ENCODE measurements at regions not wholly inside any gene's neighbourhood (a gene's known extent, or its start where the extent isn't known, plus 50 kb on each side); places are given as distances from the start of the nearest gene placed in this dataset.

- TF ChIP-seq ZBTB11 (CRISPR knock-in tag; IDR thresholded peaks at IDR 0.05) (no peak), MTA3 (IDR thresholded peaks at IDR 0.05; ENCODE audit: borderline replicate concordance, low read length) (no peak), EZH2 (IDR thresholded peaks at IDR 0.05; ENCODE audit: borderline replicate concordance, control insufficient read depth, low read depth, low read length) (no peak)
These were observed 413.2 kb upstream of the SLC14A2 start (continued) for GRCh38 chr18:45202061-45202460.

GRCh38 chr18:45203677-45204076 lies 411.6 kb upstream of the SLC14A2 start:
- Histone ChIP-seq H3K27me3 (replicated peaks in 1 of 2; ENCODE audit: control insufficient read depth in 2 of 2, insufficient read depth in 2 of 2, low read length in 1 of 2) (no peaks in the 10 kb centered on the region), H3K36me3 (ENCODE audit: control insufficient read depth in 2 of 2, insufficient read depth in 2 of 2, low read length in 1 of 2) (no peaks in the 10 kb centered on the region), H3K4me1 (ENCODE audit: control insufficient read depth, insufficient read depth, low read length) (no peaks in the 10 kb centered on the region), H4K20me1 (ENCODE audit: control insufficient read depth, insufficient read depth) (no peaks in the 10 kb centered on the region), H3K9me3 (replicated peaks; ENCODE audit: control insufficient read depth, insufficient read depth, low read length) (no peaks in the 10 kb centered on the region; the same call in 2 of the 3 replicates), H3K9ac (ENCODE audit: control insufficient read depth, insufficient read depth, low read length) (no peak overlapping the region), H2AFZ (ENCODE audit: control insufficient read depth, low read depth, low read length) (no peak overlapping the region), H3K4me2 (ENCODE audit: control insufficient read depth, insufficient read depth) (no peak overlapping the region), H3K27ac (ENCODE audit: control insufficient read depth, insufficient read depth) (no peak overlapping the region), H3K4me3 (no peak overlapping the region), H3K79me2 (ENCODE audit: control insufficient read depth, insufficient read depth, low read length) (no peaks in the 10 kb centered on the region)
- 35% methylated on average over 2 of the region's 2 CpGs for WGBS (ENCODE audit: insufficient coverage, insufficient replicate concordance, low lambda C conversion rate, missing lambda C conversion rate)
- ATAC-seq (no peak), FAIRE-seq (no peak), DNase-seq (ENCODE audit: low read depth, low spot score) (no peak)
- POLR2A ChIA-PET = no interaction called here
- RAD21 ChIA-PET (ENCODE audit: unreplicated experiment) = interaction anchor here (1.0 kb wide), 1 partner anchor 31 kb away, joined by 3 read pairs; no protein-coding TSS in a partner anchor
- TF ChIP-seq ZNF207 (IDR thresholded peaks at IDR 0.05; ENCODE audit: borderline replicate concordance) = no peak
- no peak for TF ChIP-seq EZH2 (IDR thresholded peaks at IDR 0.05; ENCODE audit: borderline replicate concordance, control insufficient read depth, low read depth, low read length)
- TF ChIP-seq NFXL1 (IDR thresholded peaks at IDR 0.05; ENCODE audit: borderline replicate concordance) = no peak
- no peak for TF ChIP-seq RAD21 (IDR thresholded peaks at IDR 0.05; ENCODE audit: insufficient read depth, low read depth, low read length)
- no TSS peak for BruUV-seq (replicated peaks)
- SMC1A ChIA-PET (ENCODE audit: uncharacterized antibody, unreplicated experiment) = interaction anchor here (1.5 to 2.8 kb wide), 2 partner anchors 9 kb away, joined by 7 to 13 read pairs; no protein-coding TSS in a partner anchor
- in situ Hi-C loops (cut with MboI) (loop anchor here (25.0 kb wide), 1 partner anchor 191 kb away; no protein-coding TSS in a partner anchor), intact Hi-C loops (cut with micrococcal nuclease; ENCODE audit: unreplicated experiment) (no loop called here)
- CTCF ChIA-PET = interaction anchor here (1.1 kb wide), 1 partner anchor 9 kb away, joined by 3 read pairs; no protein-coding TSS in a partner anchor

All from GM12878 (cell line).